Gastroesophageal sphincter (tissue), 3 donors: ENCODE measurements at regions not wholly inside any gene's neighbourhood (a gene's known extent, or its start where the extent isn't known, plus 50 kb on each side); places are given as distances from the start of the nearest gene placed in this dataset.

ENCODE experiments used
- CTCF ChIP-seq, 4 experiments: fragments of 200-600 bp in 2 of 4; fragments of 450-650 bp in 2 of 4; sonication (generic) in 1 of 4; IDR thresholded peaks; one replicate each; pipeline ENCODE4 v1.5.1; 2017 to 2019; ENCODE audit warnings: antibody characterized with exemption in 4 of 4, mild to moderate bottlenecking in 2 of 4, moderate library complexity in 2 of 4
- EP300 ChIP-seq: sonication (generic); formaldehyde crosslinking; IDR thresholded peaks from one replicate; pipeline ENCODE4 v1.6.1; 2017; ENCODE audit warnings: antibody characterized with exemption, mild to moderate bottlenecking

- no peak for TF ChIP-seq CTCF (IDR thresholded peaks at IDR 0.05)
- TF ChIP-seq EP300: no peak
Measured at GRCh38 chr7:26497801-26498596, 206.3 kb downstream of the SNX10 start.
